ENCODE measurements at regions not wholly inside any gene's neighbourhood (a gene's known extent, or its start where the extent isn't known, plus 50 kb on each side); places are given as distances from the start of the nearest gene placed in this dataset.
"Not testable (repeated sequence)": the region's sequence is repeated elsewhere in the genome, so short reads cannot be mapped to it uniquely, and the experiment has no call there.

DNA sequence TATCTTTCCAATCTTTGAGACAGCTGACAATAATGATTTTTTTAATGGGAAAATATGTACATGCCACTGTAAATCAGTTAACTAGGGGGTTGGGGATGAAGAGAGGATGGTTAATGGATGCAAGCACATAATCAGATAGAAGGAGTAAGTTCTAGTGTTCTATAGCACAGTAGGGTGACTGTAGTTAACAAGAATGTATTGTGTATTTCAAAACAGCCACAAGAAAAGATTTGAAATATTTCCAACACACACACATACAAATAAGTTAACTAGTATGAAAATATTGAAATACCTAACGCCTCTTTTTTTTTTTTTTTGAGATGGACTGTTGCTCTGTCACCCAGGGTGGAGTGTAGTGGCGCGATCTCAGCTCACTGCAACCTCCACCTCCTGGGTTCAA, 153.4 kb upstream of the SALL4 start:
- DNase-seq: no peak

DNA sequence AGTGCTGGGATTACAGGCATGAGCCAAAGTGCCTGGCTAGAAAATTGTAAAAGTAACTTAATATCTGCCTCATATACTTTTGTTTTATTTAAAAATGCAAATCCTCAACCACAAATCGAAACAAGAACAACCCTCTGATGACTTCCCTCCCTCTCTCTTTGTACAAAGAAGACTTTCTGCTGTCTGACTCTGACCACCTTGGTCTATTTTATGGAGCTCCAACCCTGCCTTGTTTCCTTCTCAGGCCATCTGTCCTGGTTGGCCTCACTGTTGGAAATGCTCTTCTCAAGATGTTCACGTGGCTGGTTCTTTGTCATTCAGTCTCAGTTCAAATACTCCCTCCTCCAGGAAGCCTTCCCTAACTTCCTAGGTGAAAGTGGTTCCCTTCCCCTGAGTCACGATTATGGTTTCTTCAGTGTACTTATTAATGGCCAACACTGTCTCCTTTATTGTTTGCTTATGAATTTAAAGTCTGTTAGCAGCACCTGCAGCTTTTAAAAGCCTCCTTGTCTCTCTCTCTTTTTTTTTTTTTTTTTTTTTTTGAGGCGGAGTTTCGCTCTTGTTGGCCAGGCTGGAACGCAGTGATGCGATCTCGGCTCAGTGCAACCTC, 151.5 kb upstream of the SALL4 start:
- no peak for DNase-seq

DNA sequence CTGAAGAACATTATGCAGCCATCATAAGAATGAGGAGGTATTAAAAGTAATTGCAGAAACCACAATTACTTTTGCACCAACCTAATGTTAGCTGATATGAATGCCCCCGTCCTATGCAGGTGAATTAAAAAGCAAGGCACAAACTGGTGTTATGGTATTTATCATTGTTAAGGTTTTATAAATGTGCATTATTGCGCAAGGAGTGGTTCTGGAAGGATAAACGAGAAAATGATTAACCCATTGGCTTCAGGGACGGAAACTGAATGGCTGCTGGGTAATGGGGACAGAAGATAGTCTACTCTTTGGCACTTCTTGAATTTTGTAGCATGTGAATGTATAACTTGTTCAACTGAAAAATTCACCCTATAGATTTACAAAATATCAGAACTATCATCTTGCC, 148.6 kb upstream of the SALL4 start:
- DNase-seq: no peak

DNA sequence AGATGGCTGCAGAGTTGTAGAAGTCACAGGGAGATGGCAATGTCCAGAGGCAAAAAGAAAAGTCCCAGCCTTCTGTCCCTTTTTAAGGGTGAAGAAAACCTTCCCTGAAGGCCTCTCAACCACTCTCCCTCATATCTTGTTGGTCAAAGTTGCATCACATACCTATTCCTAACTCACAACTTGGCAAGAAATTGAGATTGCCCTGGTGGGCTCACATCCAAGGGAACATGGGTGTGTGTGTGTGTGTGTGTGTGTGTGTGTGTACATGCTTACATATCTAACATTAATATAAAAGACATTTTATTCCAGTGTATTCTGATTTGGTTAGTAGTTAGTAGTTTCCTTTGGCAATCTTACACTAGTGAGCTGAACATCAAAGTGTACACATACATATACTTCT, 144.3 kb upstream of the SALL4 start:
- no peak for DNase-seq

DNA sequence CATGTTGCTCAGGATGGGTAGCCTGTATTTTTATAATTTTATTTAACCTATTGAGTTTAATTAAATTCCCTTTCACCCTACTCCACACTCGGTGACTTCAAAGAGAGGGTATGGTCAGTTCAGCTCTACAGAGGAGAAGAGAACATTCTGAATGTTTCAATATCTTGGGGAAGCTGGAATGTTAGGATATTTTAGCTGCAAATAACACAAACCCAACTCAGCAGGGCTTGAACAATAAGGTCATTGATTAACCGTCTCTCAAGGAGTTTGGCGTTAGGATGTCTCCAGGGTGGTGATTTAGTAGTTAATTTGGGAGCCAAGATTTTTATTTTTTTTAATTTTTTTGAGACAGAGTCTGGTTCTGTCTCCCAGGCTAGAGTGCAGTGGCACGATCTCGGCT, 143.6 kb upstream of the SALL4 start:
- no peak for DNase-seq

DNA sequence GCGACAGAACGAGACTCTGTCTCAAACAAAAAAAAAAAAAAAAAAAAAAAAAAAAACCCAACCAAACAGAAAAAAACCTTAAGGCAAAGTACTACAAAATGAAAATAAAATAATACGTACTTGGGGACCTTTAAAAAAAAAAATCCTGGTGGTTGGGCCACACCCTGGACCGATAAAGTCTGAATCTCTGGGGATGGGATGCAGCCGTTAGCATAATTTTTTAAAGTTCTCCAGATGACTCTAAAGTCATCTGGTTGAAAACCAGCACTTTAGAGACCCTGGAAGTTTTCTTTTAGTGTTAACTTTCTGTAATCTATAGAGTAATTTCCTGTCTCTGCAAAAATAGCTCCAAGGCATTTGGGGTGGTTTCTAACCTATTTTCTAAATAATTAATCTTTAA, 142.9 kb upstream of the SALL4 start:
- no peak for DNase-seq

DNA sequence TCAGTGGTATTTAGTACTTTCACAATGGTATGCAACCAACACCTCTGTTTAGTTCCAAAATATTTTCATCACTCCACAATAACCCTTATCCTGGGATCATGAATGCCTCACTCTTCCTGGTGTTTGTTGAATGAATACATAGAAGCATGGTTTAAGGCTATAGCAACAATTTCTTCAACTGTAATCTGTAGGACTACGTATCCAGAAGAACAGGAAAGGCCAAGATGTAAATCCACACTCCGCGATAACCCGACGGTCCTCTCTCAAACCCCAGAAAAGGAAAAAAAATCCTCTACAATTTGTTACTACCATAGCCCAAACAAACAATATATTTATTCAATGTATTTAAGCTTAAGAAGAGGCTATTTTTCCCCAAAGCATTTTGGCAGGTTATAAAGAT, 141.4 kb upstream of the SALL4 start:
- no peak for DNase-seq

DNA sequence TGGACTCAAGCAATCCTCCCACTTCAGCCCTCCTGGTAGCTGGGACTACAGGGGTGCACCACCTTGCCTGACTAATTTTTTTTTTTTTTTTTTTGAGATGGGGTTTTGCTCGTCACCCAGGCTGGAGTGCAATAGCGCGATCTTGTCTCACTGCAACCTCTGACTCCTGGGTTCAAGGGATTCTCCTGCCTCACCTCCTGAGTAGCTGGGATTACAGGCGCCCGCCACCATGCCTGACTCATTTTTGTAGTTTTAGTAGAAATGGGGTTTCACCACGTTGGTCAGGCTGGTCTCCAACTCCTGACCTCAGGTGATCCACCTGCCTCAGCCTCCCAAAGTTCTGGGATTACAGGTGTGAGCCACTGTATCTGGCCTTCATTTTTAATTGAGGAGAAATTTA, 141.0 kb upstream of the SALL4 start:
- not testable (repeated sequence) for DNase-seq

DNA sequence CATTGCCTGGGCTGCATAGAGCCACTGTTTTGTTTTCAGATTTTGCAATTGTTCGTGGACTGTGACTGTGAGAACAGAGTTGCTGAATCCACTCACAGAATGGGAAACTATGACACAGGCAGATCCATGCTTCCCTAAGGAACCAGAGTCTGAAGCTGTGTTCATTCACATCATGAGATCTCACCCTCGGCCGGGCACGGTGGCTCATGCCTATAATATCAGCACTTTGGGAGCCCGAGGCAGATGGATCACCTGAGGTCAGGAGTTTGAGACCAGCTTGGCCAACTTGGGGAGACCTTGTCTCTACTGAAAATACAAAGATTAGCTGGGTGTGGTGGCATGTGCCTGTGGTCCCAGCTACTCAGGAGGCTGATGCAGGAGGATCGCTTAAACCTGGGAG, 139.2 kb upstream of the SALL4 start:
- DNase-seq: no peak

DNA sequence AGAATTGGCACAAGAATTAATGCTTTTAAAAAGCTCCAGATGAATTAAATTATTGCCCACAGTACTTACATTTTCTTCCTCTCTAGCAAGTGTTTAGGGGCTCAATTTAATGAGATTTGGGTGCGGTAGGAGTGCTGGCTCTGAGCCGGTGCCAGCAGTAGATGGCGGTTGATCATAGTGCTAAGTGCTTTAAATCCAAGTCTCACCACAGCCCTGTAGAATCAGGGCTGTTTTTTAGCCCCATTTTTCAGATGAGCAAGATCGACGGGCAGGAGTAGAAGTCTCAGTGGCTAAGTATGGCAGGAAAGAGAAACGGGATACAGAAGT, 136.9 kb upstream of the SALL4 start:
- no peak for DNase-seq

DNA sequence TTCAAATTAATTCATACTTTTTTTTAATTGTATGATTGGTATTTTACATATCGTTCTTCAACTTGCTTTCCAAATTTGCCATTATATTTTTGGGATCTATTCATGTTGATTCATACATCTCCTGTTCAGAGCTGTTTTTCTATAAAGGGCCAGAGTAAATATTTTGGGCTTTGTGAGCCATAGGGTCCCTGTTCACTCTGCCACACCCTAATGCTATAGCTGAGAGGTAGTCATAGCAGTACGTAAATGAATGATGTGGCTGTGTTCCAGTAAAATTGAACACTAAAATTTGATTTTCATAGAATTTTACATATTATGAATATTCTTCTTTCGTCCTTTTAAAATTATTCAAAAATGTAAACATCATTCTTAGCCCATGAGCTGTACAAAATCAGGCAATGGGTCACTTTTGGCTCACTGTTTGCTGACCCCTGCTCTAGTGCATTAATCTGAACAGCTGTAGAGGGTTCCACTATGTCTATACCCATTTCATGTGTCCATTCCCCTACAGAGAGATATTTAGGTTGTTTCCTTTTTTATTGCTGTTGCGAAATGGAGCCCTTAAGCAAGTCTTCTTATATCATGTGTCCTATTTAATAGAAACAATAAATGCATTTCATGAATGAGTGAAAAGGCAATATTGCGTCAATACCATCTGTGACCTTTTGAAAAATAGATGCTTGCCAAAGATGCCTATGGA, 136.4 kb upstream of the SALL4 start:
- DNase-seq: no peak

DNA sequence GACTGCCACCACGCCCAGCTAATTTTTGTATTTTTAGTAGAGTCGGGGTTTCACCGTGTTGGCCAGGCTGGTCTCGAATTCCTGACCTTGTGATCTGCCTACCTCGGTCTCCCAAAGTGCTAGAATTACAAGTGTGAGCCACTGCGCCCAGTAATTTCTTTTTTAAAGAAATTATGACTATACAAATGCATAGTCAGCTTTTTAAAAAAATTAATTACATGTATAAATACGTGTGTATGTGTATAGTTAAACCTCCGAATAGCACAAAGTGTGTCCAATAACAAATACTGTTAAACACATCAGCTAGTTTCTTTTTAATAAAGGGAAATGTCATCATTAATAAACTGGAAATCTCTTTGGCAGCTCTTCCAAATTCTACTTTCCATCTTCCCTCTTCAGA, 135.5 kb upstream of the SALL4 start:
- DNase-seq: no peak

DNA sequence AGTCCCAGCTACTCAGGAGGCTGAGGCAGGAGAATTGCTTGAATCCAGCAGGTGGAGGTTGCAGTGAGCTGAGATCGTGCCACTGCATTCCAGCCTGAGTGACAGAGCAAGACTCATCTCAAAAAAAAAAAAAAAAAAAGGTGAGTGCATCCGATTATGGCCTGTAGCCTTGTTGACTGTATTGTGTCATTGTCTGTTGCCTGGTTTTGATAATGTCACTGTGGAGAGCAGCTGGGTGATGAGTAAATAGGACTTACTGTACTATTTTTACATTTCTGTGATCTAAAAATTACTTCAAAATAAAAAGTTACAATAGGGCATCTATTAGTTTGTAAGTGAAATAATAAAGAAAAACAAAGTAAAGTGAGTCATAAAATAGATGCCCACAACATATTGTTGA, 134.1 kb upstream of the SALL4 start:
- DNase-seq: no peak

DNA sequence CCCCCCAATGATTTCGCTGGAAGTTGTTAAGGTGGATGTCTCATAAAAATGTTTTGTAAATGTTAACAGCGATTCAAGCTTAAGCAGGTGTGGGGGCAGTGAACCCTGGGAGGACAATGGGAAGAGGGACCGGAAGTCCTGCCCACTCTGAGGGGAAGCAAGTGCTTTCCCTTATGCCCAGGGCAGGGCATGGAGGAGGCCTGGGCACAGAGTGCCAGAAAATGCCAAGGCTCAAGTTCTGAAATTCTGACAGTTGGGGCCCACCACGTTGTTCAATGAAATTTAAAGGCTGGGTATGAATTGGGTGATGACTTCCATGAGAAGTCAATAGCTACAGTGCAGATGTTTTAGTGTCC, 132.7 kb upstream of the SALL4 start:
- DNase-seq: no peak

DNA sequence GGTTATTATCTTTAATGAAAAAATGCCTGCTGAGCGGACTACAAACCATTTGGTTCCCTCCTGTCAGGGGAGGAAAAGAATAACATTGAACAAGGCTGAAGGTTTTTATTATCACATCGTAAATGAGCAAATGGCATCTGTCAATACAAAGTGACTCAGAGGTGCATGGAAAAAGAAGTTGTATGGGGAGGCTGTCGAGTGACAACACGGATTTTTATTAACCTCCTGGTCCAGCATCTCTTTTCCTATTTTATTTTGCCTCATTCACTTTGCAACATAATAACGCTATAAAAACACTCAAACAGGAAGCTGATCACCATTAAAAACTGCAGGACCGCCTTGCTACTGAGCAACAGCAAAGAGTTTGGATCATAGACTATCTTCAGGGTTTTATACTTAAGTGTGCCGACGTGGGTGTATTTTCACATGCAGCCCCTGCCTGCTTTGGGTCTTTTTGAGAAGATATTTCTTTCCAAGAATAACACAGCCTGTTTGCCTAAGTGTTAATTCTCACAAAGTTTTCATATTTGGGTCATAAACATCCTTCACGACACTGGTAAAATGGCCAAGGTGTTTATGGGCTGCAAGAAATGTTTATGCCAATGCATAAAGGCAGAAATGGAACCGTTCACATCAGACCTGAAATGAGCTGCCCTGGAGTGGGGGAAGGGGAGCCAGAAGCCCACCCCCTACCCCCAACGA, 132.1 kb upstream of the SALL4 start:
- no peak for DNase-seq

DNA sequence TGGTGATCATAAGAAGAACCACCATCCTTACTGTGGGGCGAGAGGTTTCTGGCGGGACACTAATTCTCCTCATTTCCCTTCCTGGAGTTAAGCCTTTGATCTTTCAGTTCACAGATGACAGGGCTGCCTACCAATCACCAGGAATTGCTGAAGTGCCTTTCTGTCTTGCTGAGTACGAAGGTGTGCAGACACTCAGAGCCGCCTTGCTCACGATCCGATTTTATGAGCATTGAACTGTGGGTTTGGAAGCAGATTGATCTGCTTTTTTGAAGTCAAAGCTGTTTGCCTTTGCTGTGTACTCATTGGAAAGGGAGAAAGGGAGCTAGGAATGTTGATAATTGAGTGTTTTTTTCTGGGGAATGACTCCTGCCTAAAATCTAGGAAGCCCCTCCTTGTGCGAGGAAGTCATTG, 129.1 kb upstream of the SALL4 start:
- DNase-seq: no peak

DNA sequence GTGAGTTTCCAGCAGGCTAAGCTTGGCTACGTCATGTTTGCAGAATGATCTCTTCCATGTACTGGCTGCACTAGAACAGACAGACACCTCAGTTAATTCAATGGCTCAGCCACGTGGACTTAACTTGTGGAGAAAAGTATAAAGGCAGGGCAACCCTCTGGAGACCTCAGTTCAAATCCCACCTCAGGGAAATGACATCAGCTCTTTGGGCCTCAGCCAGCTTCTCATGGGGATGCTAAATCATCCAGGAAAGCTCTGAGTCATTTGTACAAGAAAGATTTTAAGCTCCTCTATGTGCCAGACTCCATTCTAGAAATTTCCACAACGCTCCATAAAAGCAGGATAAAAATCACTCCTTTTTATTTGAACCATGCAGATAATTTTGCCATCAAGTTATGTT, 128.5 kb upstream of the SALL4 start:
- no peak for DNase-seq

DNA sequence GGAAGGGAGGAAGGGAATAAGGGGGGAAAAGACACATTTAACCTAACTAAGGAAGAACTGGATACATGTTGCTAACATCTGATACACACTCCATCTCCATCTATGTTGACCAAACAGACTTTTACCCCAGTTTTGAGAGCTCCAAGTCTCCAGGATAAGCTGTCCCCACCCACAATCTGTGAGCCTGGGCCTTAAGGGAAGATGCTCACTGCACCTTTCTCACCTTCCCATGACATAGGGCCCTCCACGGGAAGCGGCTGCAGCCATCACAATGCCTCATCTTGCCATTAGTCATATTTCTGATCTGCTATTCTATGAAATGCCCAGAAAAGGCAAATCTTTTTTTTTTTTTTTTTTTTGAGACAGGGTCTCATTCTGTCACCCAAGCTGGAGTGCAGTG, 126.6 kb upstream of the SALL4 start:
- no peak for DNase-seq

DNA sequence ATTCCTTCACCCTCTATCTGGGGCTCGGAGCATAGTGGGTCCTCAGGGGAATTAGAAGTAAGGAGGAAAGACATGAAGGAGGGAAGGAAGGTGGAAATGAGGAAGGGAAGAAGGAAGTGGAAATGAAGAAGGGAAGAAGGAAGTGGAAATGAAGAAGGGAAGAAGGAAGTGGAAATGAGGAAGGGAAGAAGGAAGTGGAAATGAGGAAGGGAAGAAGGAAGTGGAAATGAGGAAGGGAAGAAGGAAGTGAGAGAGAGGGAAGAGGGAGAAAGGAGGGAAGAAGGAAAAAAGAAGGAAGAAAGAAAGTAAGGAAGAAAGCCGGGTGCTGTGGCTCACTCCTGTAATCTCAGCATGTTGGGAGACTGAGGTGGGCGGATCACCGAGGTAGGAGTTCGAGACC, 125.6 kb upstream of the SALL4 start:
- DNase-seq: not testable (repeated sequence)

DNA sequence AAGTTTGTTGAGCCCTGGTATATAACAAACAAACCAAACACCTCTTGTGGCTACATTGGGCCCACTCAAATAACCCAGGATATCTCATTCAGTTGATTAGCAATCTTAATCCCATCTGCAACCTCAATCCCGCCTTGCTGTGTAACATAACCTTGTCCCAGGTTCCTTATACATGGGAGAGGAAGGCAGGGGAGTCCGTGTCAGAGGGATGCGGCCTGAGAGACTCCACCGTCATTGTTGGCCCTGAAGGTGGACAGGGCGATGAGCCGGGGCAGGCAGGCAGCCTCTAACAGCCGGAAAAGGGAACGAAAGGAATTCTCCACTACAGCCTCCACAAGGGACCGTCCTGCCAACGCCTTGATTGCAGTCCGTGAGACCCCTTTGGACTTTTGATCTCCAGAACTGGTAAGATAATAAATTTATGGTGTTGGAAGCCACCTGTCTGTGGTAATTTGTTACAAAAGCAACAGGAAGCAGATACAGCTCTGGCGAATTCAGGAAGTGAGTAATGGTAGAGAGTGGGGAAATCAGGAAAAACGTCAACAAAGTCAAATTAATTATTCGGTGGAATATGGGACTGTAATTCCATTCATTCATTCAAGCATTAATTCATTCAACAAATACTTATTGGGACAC, 124.5 kb upstream of the SALL4 start:
- no peak for DNase-seq

DNA sequence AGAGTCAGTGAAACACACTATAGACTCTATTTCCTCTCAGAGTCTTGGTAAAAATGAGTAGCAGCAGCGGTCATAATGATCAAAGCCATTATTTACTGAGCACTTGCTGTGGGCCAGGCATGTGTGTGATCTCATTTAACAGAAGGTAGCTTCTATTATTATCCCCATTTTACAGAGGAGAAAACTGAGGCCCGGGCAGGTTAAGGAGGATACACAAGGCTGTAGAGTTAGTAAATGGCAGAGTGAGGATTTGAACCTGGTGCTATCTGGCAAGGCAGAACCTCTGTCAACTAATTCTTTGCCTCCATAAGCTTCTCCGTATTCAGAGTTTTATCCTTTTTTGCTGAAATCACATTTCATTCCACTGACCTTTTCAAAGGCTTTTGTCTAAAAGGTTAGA, 122.2 kb upstream of the SALL4 start:
- DNase-seq: no peak

DNA sequence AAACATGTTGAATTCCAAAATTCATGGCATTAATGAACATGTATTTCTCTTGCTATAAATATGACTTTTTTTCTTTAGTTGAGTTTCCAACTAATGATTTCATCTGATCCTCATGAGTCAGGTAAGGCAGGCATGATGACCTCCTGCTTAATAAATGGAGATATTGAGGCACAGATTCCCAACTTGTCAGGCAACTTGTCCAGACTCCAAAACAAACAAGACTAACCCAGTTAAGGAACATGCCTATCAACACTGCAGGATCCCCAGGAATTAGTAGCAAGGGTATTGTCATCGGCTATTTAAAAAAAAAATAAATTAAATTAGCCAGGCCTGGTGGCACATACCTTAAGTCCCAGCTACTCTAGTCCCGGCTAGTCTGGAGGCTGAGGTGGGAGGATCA, 121.3 kb upstream of the SALL4 start:
- no peak for DNase-seq

DNA sequence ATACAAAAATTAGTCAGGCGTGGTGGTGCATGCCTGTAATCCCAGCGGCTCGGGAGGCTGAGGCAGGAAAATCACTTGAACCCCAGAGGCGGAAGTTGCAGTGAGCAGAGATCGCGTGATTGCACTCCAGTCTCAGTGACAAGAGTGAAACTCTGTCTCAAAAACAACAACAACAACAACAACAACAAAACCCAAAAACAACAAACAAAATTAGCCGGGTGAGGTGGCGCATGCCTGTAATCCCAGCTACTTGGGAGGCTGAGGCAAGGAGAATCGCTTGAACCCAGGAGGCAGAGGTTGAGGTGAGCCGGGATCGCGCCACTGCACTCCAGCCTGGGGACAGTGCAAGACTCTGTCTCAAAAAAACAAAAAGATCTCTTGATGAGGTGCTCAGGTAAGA, 120.5 kb upstream of the SALL4 start:
- DNase-seq: not testable (repeated sequence)

DNA sequence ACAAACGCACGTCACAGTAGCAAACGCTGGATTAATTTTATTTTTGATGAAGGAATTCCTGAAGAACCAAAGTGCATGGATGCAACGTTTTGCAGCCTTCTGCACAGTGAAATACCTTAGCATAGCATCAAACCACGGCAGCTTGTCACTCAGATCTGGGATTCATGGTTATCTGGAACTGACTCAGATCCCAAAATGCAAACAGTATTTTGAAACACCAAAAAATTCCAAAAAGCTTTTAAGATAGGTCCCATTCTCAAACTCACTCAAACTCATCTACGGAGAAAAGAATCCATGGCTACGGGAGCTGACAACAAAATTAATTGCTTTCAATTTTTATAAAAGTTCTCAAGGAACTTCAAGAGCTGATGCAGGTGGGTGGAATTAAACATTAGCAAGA, 116.2 kb upstream of the SALL4 start:
- no peak for DNase-seq
